ENCODE measurements at regions not wholly inside any gene's neighbourhood (a gene's known extent, or its start where the extent isn't known, plus 50 kb on each side); places are given as distances from the start of the nearest gene placed in this dataset.

GRCh38 chr5:34511481-34511880 is 144.6 kb upstream of the RAI14 start:
- TF ChIP-seq PRDM10 (IDR thresholded peaks at IDR 0.05; ENCODE audit: partially characterized antibody): no peak
- TF ChIP-seq ZNF134 (CRISPR knock-in tag; conservative IDR thresholded peaks at IDR 0.05): no peak
- no peak for TF ChIP-seq JUND (IDR thresholded peaks at IDR 0.05; ENCODE audit: borderline replicate concordance, low read depth, low read length)
- TF ChIP-seq JUND (tag; IDR thresholded peaks at IDR 0.05; ENCODE audit: borderline replicate concordance, low read depth, low read length): no peak
- TF ChIP-seq ZBTB43 (CRISPR knock-in tag; IDR thresholded peaks at IDR 0.05): no peak
- no peak for TF ChIP-seq MTF1 (CRISPR knock-in tag; IDR thresholded peaks at IDR 0.05; ENCODE audit: borderline replicate concordance)
- no peak for TF ChIP-seq CTCF (IDR thresholded peaks at IDR 0.05 in 2 of 3, conservative IDR thresholded peaks at IDR 0.05 in 1 of 3; ENCODE audit: insufficient read depth in 2 of 3, low read depth in 1 of 3, low read length in 3 of 3)
- TF ChIP-seq CHCHD3 (CRISPR knock-in tag; IDR thresholded peaks at IDR 0.05): no peak
- no peak for TF ChIP-seq EHMT2 (IDR thresholded peaks at IDR 0.05)
- TF ChIP-seq RNF2 (IDR thresholded peaks at IDR 0.05): no peak
- TF ChIP-seq ZBTB33 (CRISPR knock-in tag; IDR thresholded peaks at IDR 0.05): no peak
- TF ChIP-seq FOXP4 (CRISPR knock-in tag; IDR thresholded peaks at IDR 0.05; ENCODE audit: borderline replicate concordance): no peak
- no peak for TF ChIP-seq ZFP36 (IDR thresholded peaks at IDR 0.05; ENCODE audit: low read depth, low read length, partially characterized antibody)
- no peak for TF ChIP-seq CUX1 (CRISPR knock-in tag; IDR thresholded peaks at IDR 0.05)
- TF ChIP-seq UBTF (IDR thresholded peaks at IDR 0.05; ENCODE audit: borderline replicate concordance in 1 of 2, low read depth in 2 of 2, low read length in 2 of 2): no peak

All from K562 (cell line).